ENCODE measurements at regions not wholly inside any gene's neighbourhood (a gene's known extent, or its start where the extent isn't known, plus 50 kb on each side); places are given as distances from the start of the nearest gene placed in this dataset.

DNA sequence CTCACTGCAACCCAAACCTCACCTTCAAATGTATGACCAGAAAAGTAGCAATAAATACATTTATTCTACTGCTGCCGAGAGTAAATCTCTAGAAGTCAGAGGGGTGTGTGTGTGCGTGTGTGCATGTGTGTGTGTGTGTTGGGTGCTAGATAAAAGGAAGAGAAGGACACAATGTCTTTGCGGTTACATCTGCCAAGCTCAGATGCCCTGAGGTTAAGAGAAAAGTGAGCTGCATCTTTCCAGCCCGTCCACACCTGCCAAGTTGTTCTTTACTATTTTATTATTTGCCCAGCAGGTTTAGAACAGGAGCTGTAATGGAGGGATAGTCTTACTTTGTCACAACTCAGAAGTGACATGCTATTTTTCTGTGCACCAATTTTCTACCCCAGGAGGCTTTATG is 54.5 kb upstream of the ANKFN1 start:
- TF ChIP-seq GABPB1 (CRISPR knock-in tag; IDR thresholded peaks at IDR 0.05) (no peak), IRF2 (CRISPR knock-in tag; IDR thresholded peaks at IDR 0.05; ENCODE audit: borderline replicate concordance, low read depth) (no peak), CREB1 (CRISPR knock-in tag; IDR thresholded peaks at IDR 0.05) (no peak), KAT7 (CRISPR knock-in tag; IDR thresholded peaks at IDR 0.05; ENCODE audit: borderline replicate concordance) (no peak), FOXP1 (CRISPR knock-in tag; IDR thresholded peaks at IDR 0.05; ENCODE audit: borderline replicate concordance) (no peak)
